HG03280 (cell line): ENCODE measurements at regions not wholly inside any gene's neighbourhood (a gene's known extent, or its start where the extent isn't known, plus 50 kb on each side); places are given as distances from the start of the nearest gene placed in this dataset.
"Not testable (repeated sequence)": the region's sequence is repeated elsewhere in the genome, so short reads cannot be mapped to it uniquely, and the experiment has no call there.

Experiments used
- ATAC-seq: cut with Tn5 transposase; IDR thresholded peaks from one replicate; pipeline ENCODE4 v1.9.1; 2021; ENCODE audit warnings: mild to moderate bottlenecking, moderate library complexity; ENCODE audit not compliant: unreplicated experiment

DNA sequence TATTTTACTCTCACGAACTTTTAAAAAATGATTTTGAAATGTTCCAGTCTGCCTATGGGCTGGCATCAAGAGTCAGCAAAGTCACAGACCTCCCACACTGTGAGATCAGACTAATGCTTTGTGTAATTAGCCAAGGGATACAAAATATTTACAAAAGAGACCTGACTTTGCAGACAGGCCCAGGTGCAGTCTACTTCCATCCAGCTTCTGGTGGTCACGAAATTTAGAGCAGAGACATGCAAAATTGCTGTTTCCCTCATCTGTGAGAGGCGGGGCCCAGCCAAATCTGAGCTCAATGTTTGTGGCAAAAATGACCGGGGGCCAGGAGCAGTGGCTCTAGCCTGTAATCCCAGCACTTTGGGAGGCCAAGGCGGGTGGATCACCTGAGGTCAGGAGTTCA is 82.5 kb upstream of the PITRM1 start:
- no peak for ATAC-seq

DNA sequence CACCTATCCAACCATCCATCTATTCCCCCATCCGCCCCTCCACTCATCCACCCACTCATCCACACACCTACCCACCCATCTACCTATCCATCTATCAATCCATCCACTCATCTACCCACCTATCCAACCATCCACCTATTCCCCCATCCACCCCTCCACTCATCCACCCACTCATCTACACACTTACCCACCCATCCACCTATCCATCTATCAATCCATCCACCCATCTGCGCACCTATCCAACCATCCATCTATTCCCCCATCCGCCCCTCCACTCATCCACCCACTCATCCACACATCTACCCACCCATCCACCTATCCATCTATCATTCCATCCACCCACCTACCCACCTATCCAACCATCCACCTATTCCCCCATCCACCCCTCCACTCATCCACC is 81.4 kb upstream of the PITRM1 start:
- ATAC-seq = not testable (repeated sequence)

DNA sequence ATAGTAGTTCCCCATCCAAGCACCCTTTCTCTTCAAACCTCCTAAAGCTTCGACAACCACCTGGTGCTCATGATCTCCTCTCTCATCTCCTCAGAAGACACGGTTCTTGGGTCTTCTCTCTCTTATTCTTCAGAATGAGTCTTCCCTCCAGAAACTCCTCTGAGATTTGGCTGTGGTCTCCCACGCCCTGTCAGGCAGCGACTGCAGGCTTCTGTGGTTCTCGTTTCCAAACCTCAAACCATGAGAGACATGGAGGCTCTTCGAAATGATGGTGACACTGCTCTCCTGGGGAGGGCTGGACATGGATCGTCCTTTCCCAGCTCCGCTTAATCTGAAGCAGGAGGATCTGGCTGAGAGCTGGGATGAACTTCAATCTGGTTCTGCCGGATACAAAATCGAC is 78.6 kb upstream of the PITRM1 start:
- no peak for ATAC-seq

DNA sequence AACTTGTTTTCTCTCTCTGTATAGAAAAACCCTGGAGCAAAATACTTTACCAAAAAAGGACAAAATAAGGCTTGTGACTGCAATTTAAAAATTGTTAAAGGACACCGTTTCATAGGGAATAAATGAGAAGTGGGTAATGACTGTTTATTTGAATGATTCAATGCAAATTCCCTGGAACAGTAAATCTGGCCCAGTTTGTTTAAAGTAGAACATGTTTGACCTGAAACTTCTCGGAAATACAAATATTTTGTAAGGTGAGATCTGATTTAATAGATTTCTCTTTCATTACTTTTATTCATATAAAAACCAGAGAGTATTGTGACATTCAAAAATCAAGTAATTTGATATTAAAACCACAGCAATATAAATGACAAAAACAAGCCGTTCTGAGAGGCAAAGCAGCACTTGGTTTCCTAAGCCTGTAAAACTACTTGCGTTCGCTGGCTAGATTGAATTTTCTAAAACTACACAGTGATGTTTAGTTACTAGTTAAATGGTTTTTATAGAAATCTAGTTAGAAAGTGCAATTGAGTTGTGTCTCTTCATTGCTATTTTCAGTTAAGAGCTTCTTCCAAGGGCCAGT is 76.8 kb upstream of the PITRM1 start:
- ATAC-seq = no peak

- ATAC-seq = no peak
Measured at GRCh38 chr10:3248526-3249306, 76.1 kb upstream of the PITRM1 start.

DNA sequence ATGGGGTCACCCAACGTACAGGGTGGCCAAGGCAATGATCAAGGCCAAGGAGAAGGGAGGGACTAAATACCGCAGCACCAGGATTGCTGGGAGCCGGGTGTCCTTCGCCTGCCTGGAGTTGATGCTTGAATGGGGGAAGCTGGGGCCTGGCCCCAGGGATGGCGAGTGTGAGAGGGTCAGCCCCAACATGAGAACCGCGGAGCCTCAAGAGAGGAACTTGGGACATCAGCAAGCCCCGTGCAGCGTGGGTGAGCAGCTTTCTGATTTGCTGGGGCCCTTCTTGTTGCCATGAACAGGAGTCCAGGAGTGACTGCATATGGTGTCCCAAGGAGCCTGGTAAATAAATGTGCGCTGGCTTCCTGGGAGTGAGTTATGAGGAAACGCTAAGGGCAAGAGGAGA is 72.8 kb upstream of the PITRM1 start:
- ATAC-seq = no peak

GRCh38 chr10:3241967-3242650 is 69.5 kb upstream of the PITRM1 start:
- ATAC-seq = no peak

DNA sequence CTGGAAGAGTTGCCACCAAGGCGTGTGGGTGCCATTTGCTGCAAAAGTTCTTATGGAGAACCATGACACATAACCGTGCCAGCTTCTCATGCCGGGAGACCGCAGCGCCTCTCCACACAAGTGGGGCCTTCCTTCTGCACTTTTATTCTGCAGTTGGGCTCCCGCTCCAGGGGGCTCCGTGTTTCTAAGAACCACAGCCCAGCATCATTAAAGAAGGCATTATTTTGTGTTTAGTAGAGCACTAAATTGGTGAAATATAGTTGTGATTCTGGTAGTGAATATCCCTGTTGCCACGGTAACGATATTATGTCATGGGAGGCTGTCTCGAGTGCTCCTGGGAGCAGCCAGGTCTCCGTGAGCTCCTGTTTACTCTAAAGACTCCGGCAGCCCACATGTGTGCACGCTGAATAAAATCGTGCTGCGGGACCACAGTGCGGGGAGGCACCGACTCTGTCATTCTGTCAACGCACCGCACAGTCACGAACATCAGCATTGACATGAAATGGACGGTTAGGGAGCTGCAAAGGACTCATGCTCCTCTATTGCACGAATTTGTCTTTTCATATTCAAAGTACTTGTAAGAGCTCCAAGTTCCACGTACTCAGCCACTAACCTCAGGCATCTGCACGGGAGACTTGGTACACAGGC is 68.8 kb upstream of the PITRM1 start:
- no peak for ATAC-seq

GRCh38 chr10:3239920-3240894 is 67.6 kb upstream of the PITRM1 start:
- ATAC-seq = no peak

DNA sequence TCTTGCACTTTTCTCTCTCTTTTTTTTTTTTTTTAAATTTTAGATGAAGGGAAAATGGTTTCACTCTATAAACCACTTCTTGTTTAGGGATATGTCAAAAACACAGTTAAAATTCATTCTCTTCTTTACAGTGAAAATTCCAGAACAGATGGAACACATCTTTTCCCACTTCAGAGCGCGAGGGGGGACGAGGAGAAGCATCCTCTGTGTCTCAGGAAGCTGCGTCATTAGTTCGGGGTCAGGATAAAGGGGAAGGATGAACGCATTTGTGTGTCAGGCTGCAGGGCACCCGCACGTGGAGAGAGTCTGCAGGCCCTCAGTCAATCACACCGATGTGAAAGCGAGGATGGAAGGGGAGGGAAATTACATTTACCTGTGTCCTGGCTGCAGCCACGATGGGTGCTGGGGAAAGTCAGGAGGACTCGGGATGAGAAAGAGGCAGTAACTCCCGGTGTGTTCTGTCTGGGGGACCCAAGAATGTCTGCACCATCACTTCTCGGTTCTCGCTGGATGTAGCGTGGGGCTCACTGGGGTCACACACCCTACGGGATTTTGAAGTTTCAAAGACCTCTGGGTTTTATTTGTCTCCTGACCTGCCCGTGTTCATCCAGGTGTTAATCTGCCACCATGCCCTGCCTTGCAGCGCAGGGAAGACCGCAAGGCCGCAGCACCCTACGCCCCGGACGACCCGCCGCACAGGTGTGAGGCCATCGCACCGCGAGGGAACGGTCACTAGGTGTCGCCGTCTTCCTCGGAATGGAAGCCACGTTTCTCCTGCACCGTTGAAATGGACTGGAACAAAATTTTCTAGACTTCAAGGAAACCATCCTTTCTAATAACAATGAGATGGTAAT is 66.7 kb upstream of the PITRM1 start:
- ATAC-seq = peak; percentile 72

DNA sequence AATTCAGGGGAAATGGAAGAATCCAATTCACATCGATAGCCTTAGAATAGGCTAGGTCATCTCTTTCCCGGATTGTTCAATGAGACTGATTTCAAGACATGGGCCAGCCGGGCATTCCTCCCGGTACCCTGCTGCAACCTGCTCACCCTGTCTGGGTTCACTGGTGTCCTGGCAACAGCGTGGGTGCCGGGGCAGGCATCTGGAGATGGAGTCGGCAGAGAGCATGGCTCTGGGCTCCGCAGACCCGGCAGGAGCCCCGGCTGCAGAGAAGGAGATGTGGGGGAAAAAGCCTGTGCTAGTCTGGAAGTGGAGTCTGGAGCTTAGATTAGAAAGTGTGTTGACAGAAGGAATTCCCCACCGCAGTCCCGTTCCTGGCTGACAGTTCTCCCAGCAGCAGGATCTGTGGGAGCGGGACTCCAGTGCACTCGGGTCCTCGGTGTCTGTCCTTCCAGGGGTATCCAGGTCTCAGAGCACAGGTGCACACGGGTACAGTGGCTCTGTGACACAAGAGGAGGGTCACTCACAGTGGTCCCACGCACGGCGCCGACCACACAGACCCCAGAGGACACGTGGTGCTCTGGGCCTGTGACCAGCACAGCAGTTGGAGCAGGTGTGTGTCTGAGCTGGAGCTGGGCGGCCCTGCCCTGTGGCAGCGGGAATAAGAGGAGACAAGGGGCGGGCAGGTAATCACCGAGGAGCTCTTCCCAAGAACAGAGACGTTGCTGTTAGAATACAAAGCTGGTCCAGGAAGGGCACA is 65.7 kb upstream of the PITRM1 start:
- ATAC-seq = no peak

DNA sequence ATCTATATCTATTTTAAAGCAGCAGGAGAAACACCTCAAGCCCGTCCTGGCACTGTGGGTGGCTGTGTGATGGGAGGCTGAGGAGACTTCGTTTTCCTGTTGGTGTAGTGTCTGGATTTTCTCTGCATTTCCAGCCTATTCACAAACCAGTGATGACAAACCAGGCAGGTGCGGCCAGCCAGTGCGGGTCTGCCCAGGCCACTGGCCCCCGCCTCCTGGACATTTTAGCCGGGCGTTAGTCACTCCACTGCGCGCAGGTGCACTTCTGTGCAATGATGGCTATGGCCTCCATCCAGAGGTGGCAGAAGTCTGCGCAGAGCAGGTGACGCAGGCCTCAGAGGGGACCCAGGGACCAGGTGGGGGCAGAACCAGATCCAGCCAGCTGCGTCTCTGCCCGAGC is 64.9 kb upstream of the PITRM1 start:
- no peak for ATAC-seq

- no peak for ATAC-seq
Measured at GRCh38 chr10:3236644-3237404, 64.2 kb upstream of the PITRM1 start.

DNA sequence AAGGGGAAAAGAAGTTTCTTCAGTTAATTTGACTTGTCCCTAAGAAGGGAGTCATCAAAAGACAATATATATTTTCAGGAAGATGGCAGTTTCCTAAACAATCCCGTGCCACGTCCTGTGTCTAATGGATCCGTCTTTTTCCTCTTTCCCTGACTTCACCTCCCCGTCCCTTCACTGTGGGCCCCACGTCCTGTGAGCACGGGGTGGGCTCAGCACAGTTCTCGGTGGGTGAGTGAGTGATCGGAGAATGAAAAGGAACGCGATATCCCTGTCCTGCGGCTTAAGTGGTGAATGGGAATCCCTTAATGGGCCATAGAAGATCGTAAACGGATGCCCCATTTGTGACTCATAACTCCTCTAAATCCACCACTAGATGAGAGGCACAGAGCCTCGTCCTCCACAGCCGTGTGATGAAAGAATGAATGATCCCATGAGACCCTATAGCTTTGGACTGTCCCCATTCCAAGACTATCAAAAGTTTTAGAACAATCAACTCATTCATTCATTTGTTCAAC is 63.5 kb upstream of the PITRM1 start:
- no peak for ATAC-seq

DNA sequence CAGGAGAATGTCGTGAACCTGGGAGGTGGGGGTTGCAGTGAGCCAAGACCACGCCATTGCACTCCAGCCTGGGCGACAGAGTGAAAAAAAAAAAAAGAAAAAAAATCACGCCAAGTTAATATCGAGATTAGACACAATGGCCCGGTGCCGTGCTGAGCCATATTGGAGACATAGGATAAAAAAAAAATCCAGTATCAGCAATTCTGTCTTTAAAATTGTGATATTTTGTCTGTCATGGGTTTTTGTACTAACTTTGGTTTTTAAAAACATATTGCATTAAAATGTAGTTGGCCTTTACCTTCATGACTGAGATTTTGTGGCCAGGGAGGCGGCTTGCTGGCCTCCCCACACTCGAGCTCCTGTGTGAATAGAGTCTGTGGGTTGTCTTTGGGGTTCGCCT is 62.8 kb upstream of the PITRM1 start:
- ATAC-seq = no peak

DNA sequence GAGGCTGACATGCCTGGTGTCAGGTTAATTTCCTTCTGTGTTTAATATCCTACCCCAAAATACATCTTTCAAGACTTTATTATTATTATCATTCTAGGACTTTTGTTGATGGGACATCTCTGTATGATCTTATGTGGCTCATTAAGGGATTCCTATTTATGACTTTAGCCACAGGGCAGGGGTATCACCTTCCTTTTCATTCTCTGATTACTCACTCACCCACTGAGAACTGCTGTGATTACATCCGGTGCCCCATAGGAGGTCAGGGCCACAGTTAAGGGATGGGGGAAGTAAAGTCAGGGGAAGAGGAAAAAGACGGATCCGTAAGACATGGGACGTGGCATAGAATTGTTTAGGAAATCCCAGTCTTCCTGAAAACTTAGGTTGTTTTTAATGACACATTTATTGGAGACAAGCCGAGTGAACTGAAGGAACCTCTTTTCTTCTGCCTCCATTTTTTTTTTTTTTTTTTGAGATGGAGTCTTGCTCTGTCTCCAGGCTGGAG is 61.0 kb upstream of the PITRM1 start:
- ATAC-seq = no peak

- no peak for ATAC-seq
Measured at GRCh38 chr10:3231951-3232730, 59.6 kb upstream of the PITRM1 start.
